HG03025 (cell line): ENCODE measurements at regions not wholly inside any gene's neighbourhood (a gene's known extent, or its start where the extent isn't known, plus 50 kb on each side); places are given as distances from the start of the nearest gene placed in this dataset.
"Not testable (repeated sequence)": the region's sequence is repeated elsewhere in the genome, so short reads cannot be mapped to it uniquely, and the experiment has no call there.

ENCODE experiments used
- ATAC-seq: cut with Tn5 transposase; IDR thresholded peaks from one replicate; pipeline ENCODE4 v1.9.1; 2021; ENCODE audit warnings: mild to moderate bottlenecking, moderate library complexity; ENCODE audit not compliant: unreplicated experiment, low FRiP score

DNA sequence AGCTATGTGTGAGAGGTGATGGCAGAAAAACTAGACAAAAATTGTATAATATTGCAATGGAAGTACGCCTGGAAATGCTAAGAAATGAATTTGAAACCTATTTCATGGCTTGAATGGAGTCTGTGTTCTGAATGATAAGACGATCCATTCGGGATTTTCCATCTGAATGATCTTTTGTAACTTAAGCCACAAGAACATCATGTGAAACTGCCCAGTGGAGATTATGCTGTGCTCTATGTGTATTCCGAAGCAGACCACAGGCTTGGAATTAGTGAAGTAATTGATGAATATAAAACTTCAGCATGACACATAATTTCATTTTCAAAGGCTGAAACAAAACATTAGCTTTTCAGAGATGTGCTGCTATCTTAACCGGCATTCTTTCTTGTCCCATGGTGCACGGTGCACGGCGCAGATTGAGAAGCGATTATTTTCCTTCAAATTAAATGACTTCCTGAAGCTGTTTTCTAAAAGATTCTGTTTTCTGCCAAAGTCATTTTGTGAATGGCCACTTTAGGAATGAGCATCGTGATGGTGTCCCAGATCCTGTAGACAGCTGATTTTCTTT, 652.9 kb downstream of the PLA2G4A start:
- ATAC-seq, result no peak

- ATAC-seq, result no peak
Observed at GRCh38 chr1:187490266-187490665, 661.5 kb downstream of the PLA2G4A start.

DNA sequence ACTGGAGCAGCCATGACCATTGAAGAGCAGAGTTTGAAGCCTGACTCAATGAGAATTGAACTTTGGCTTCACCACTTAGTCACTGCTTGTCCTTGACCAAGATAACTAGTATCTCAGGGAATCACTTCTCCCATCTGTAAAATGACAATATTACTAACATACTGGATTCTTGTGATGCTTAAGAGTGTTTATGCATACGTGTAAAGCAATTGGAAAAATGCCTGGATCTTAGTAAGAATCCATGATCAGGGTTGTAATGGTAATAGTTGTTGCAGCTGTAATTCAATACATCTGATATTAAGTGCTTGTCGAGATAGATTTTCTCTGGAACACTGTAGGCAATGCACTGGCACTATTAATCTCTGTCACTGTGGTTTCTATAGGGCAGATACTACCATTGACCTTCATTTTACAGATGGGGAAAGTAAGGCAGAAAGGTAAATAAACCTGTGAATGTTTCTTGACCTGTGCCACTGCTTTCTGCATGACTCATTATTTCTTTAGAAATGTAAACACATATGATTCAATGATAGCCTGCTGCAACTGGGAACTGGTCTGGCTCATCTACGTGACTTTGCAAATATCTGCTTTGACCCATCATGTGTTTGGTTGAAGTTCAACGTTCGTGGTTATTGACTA, 662.5 kb downstream of the PLA2G4A start:
- ATAC-seq, result no peak

DNA sequence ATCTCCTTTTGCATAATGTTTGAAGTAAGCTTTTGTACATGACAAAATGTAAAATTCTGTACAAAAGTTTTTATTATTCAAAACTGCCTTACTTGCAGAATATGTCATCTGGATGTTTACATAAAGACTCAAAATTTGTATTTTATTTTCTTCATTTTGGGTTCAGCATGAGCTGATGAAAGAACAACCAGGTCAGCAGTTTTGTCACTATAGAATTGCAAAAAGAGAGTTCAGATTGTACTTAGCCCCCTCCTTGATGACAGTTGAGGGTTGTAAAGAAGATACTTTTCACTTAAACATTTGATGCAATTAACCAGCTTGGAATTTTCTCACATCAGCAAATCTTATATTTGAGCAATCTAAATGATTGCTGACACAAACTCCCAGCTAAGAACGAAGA, 669.3 kb downstream of the PLA2G4A start:
- ATAC-seq, result no peak

- no peak for ATAC-seq
Observed at GRCh38 chr1:187504779-187505178, 676.0 kb downstream of the PLA2G4A start.

GRCh38 chr1:187509091-187509490, 680.3 kb downstream of the PLA2G4A start:
- ATAC-seq, result no peak

GRCh38 chr1:187513190-187513589, 684.4 kb downstream of the PLA2G4A start:
- ATAC-seq, result no peak

GRCh38 chr1:187514110-187514509, 685.4 kb downstream of the PLA2G4A start:
- no peak for ATAC-seq

DNA sequence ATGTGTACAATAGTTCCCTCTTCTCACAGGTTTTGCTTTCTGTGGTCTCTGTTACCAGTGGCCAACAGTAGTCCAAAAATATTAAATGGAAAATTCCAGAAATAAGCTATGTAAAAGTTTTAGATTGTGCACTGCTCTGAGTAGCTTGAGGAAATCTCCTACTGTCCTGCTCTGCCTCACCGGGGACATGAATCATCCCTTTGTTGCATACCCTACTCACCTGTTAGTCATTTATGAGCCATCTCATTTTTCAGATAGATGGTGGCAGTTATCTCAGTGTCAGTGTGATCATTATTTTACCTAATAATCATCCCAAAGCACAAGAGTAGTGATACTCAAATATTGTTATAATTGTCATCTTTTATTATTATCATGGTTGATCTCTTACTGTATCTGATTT, 688.1 kb downstream of the PLA2G4A start:
- ATAC-seq, result no peak

DNA sequence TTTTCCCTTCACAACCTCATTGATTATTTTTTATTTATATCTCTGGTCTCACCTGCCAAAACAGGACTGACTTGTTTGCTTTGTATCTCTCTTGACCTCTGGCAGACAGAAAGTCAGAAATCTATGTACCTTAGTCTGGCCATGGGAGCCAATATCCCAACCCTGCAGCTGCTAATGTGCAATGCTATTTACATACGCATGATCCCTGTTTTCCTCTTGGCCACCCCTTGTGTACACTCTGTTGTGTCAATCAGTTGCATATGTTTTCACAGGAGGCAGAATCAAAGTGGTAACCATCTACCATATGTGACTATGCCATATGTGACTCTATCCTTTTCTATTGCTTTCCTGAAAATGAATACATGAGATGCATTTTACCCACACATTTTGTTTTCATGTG, 688.8 kb downstream of the PLA2G4A start:
- no peak for ATAC-seq

GRCh38 chr1:187527346-187527745, 698.6 kb downstream of the PLA2G4A start:
- no peak for ATAC-seq

- no peak for ATAC-seq
Observed at GRCh38 chr1:187537936-187538335, 709.2 kb downstream of the PLA2G4A start.

DNA sequence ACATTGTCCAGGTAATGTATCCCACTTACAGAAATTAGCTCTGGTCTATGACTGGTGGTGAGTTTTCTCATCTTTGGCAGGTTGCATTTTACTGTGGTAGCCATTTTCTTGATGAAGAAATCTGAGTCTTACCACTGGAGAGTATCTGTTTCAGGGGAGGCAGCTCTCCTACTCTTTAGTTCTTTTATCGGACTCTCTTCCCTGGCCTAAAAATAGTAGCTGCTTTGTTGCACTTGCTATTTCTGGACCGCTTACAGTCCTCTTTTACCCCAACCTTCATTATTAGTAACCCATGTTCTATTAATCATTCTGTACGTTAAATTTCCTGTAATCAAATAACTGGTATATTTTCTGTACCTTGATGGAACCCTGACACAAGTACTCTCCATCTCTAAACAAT, 720.8 kb downstream of the PLA2G4A start:
- no peak for ATAC-seq

GRCh38 chr1:187551061-187551460, 722.3 kb downstream of the PLA2G4A start:
- ATAC-seq, result no peak

DNA sequence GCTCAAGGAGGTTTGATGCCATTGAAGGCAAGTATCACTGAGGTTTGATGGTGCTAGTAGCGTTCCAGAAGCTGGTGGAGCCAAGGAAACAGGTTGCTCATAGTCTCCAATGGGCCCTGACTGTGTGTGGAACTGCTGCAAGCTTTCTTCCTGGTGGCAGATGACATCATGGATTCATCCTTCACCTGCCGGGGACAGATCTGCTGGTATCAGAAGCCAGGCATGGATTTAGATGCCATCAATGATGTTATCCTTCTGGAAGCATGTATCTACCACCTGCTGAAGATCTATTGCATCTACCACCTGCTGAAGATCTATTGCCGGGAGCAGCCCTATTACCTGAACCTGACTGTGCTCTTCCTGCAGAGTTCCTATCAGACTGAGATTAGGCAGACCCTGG, 734.4 kb downstream of the PLA2G4A start:
- ATAC-seq, result no peak

DNA sequence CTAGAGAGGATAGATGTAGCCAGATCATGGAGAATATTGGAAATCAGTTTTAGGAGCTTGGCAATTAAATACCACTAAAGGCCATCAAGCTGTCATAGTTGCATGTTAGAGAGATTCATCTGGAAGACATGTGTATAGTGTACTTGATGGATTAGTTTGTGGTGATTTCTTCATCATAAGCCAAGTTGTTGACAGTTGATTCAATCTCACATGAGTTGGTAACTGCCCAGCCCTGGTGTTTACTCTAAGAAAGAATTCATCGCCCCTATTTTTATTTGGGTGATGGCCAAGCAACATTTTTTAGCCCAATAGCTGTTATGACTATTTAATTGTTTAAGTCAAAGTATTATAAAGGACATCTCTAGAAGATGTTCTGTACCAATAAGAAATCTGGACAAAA, 737.6 kb downstream of the PLA2G4A start:
- ATAC-seq, result no peak

DNA sequence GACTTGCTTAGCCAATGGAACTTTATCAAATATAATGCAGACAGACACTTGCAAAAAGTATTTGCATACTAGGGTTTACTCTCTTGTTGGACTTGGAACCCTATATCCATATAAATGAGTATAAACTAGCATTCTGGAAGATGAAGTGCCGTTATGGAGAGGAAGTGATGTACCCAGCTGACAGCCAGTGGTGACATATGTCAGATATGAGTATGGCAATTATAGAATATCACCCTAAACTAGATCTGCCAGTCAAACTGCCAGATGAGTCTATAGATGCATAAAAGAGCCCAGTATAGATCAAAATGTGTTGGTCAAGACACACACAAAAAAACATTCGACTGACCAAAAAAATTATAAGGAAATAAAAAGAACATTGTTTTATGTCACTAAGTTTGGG, 739.3 kb downstream of the PLA2G4A start:
- ATAC-seq, result no peak

DNA sequence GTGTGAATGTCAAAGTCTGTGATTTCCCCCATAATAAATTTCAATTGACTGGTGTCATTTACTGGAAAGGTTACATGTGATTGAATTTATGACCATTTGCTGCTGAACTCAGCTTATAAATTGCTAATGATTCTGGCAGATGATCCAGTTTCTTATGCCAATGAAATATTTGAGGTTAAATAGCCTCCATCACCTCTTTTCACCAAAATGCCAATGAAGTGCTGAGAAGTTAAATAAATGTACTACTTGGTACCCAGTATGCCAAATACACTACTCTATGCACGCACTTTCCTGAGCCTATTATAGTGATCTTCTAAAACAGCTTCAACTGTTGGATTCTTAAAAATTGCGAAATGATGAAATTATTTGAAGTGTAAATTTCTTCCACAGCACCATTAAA, 741.4 kb downstream of the PLA2G4A start:
- ATAC-seq, result no peak

DNA sequence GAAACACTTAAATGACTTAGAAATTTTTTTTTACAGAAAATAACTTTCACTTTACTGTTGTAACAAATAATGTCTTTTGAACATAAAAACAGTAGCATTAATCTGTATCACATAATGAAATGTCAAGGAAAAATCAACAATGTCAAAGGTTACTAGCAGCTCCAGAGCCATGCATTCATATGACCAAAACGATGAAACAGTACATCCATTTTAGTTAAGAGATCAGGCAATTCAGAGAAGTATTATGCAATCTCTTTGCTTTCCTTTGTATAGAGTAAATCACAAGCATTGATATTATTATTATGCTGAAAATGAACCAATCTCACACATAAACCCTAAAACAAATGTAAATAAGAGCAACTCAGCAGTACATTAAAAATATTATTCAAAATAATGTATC, 748.9 kb downstream of the PLA2G4A start:
- ATAC-seq, result no peak

- ATAC-seq, result no peak
Observed at GRCh38 chr1:187588917-187589316, 760.2 kb downstream of the PLA2G4A start.

GRCh38 chr1:187605736-187606135, 777.0 kb downstream of the PLA2G4A start:
- no peak for ATAC-seq

DNA sequence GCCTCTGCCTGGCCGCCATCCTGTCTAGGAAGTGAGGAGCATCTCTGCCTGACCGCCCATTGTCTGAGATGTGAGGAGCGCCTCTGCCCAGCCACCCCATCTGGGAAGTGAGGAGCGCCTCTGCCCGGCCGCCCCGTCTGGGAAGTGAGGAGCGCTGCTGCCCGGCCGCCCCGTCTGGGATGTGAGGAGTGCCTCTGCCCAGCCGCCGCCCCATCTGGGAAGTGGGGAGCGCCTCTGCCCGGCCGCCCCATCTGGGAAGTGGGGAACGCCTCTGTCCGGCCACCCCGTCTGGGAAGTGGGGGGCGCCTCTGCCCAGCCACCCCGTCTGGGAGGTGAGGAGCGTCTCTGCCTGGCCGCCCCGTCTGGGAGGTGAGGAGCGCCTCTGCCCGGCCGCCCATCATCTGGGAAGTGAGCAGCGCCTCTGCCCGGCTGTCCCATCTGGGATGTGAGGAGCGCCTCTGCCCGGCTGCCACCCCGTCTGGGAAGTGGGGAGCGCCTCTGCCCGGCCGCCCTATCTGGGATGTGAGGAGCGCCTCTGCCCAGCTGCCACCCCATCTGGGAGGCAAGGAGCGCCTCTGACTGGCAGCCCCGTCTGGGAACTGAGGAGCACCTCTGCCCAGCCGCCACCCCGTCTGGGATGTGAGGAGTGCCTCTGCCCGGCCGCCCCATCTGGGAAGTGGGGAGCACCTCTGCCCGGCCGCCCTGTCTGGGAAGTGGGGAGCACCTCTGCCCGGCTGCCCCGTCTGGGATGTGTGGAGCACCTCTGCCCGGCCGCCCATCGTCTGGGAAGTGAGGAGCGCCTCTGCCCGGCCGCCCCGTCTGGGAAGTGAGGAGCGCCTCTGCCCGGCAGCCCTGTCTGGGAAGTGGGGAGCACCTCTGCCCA, 787.3 kb downstream of the PLA2G4A start:
- ATAC-seq, result not testable (repeated sequence)
